ENCODE measurements at regions not wholly inside any gene's neighbourhood (a gene's known extent, or its start where the extent isn't known, plus 50 kb on each side); places are given as distances from the start of the nearest gene placed in this dataset.
A peak's percentile ranks its signal among the peaks of the same experiment; 100 is the strongest.
"Not testable (repeated sequence)": the region's sequence is repeated elsewhere in the genome, so short reads cannot be mapped to it uniquely, and the experiment has no call there.

GRCh38 chr4:158410272-158410671 is 111.4 kb upstream of the RXFP1 start:
- Histone ChIP-seq H3K4me1 (ENCODE audit: control insufficient read depth, insufficient read depth, low read length) (no peaks in the 10 kb centered on the region), H3K4me3 (ENCODE audit: low read length) (no peak overlapping the region), H3K27me3 (ENCODE audit: control insufficient read depth, insufficient read depth, low read length) (no peaks in the 10 kb centered on the region), H3K9ac (ENCODE audit: low read depth, low read length) (no peak overlapping the region), H3K36me3 (ENCODE audit: insufficient read depth, low read length) (no peaks in the 10 kb centered on the region), H3K9me3 (replicated peaks; ENCODE audit: low read length) (no peaks in the 10 kb centered on the region), H3K4me2 (ENCODE audit: low read length) (no peak overlapping the region)

GRCh38 chr4:158411269-158411668 is 110.4 kb upstream of the RXFP1 start:
- Histone ChIP-seq H3K9ac (ENCODE audit: low read depth, low read length) (no peak overlapping the region), H3K9me3 (replicated peaks; ENCODE audit: low read length) (no peaks in the 10 kb centered on the region), H3K4me3 (ENCODE audit: low read length) (no peak overlapping the region), H3K4me2 (ENCODE audit: low read length) (no peak overlapping the region), H3K4me1 (ENCODE audit: control insufficient read depth, insufficient read depth, low read length) (no peaks in the 10 kb centered on the region), H3K36me3 (ENCODE audit: insufficient read depth, low read length) (no peaks in the 10 kb centered on the region), H3K27me3 (ENCODE audit: control insufficient read depth, insufficient read depth, low read length) (no peaks in the 10 kb centered on the region)

- not testable (repeated sequence) for H3K4me3 ChIP-seq (ENCODE audit: low read length); H3K4me2 ChIP-seq (ENCODE audit: low read length); H3K27me3 ChIP-seq (ENCODE audit: control insufficient read depth, insufficient read depth, low read length); H3K4me1 ChIP-seq (ENCODE audit: control insufficient read depth, insufficient read depth, low read length); H3K36me3 ChIP-seq (ENCODE audit: insufficient read depth, low read length); H3K9ac ChIP-seq (ENCODE audit: low read depth, low read length); H3K9me3 ChIP-seq (replicated peaks; ENCODE audit: low read length)
These were observed 103.0 kb upstream of the RXFP1 start for GRCh38 chr4:158418679-158419078.

- Histone ChIP-seq H3K4me3 (ENCODE audit: low read length) (no peak overlapping the region), H3K4me2 (ENCODE audit: low read length) (no peak overlapping the region), H3K4me1 (ENCODE audit: control insufficient read depth, insufficient read depth, low read length) (no peaks in the 10 kb centered on the region), H3K9me3 (replicated peaks; ENCODE audit: low read length) (no peaks in the 10 kb centered on the region), H3K36me3 (ENCODE audit: insufficient read depth, low read length) (no peaks in the 10 kb centered on the region), H3K27me3 (ENCODE audit: control insufficient read depth, insufficient read depth, low read length) (no peaks in the 10 kb centered on the region), H3K9ac (ENCODE audit: low read depth, low read length) (no peak overlapping the region)
These were observed 100.9 kb upstream of the RXFP1 start for GRCh38 chr4:158420782-158421181.

- no peak overlapping the region for H3K9ac ChIP-seq (ENCODE audit: low read depth, low read length)
- H3K4me2 ChIP-seq (ENCODE audit: low read length) = no peak overlapping the region
- no peaks in the 10 kb centered on the region for H3K27me3 ChIP-seq (ENCODE audit: control insufficient read depth, insufficient read depth, low read length)
- H3K9me3 ChIP-seq (replicated peaks; ENCODE audit: low read length) = no peaks in the 10 kb centered on the region
- no peaks in the 10 kb centered on the region for H3K4me1 ChIP-seq (ENCODE audit: control insufficient read depth, insufficient read depth, low read length)
- H3K4me3 ChIP-seq (ENCODE audit: low read length) = no peak overlapping the region
- no peaks in the 10 kb centered on the region for H3K36me3 ChIP-seq (ENCODE audit: insufficient read depth, low read length)
These were observed 99.1 kb upstream of the RXFP1 start for GRCh38 chr4:158422546-158422945.

GRCh38 chr4:158428242-158428641 is 93.4 kb upstream of the RXFP1 start:
- Histone ChIP-seq H3K4me2 (ENCODE audit: low read length) (no peak overlapping the region), H3K9ac (ENCODE audit: low read depth, low read length) (no peak overlapping the region), H3K9me3 (replicated peaks; ENCODE audit: low read length) (no peaks in the 10 kb centered on the region), H3K27me3 (ENCODE audit: control insufficient read depth, insufficient read depth, low read length) (no peaks in the 10 kb centered on the region), H3K4me3 (ENCODE audit: low read length) (no peak overlapping the region), H3K4me1 (ENCODE audit: control insufficient read depth, insufficient read depth, low read length) (peaks cover 6% of the 10 kb centered on the region), H3K36me3 (ENCODE audit: insufficient read depth, low read length) (no peaks in the 10 kb centered on the region)

GRCh38 chr4:158442736-158443135 is 78.9 kb upstream of the RXFP1 start:
- H3K9ac ChIP-seq (ENCODE audit: low read depth, low read length) = no peak overlapping the region
- no peaks in the 10 kb centered on the region for H3K27me3 ChIP-seq (ENCODE audit: control insufficient read depth, insufficient read depth, low read length)
- no peaks in the 10 kb centered on the region for H3K36me3 ChIP-seq (ENCODE audit: insufficient read depth, low read length)
- H3K4me3 ChIP-seq (ENCODE audit: low read length) = no peak overlapping the region
- H3K4me2 ChIP-seq (ENCODE audit: low read length) = no peak overlapping the region
- no peaks in the 10 kb centered on the region for H3K9me3 ChIP-seq (replicated peaks; ENCODE audit: low read length)
- H3K4me1 ChIP-seq (ENCODE audit: control insufficient read depth, insufficient read depth, low read length) = peaks cover 31% of the 10 kb centered on the region

- H3K4me3 ChIP-seq (ENCODE audit: low read length) = no peak overlapping the region
- H3K36me3 ChIP-seq (ENCODE audit: insufficient read depth, low read length) = no peaks in the 10 kb centered on the region
These were observed 78.0 kb upstream of the RXFP1 start for GRCh38 chr4:158443731-158444130.

GRCh38 chr4:158444621-158445020 is 77.1 kb upstream of the RXFP1 start:
- peaks cover 31% of the 10 kb centered on the region for H3K4me1 ChIP-seq (ENCODE audit: control insufficient read depth, insufficient read depth, low read length)
- H3K27me3 ChIP-seq (ENCODE audit: control insufficient read depth, insufficient read depth, low read length) = no peaks in the 10 kb centered on the region
- H3K9me3 ChIP-seq (replicated peaks; ENCODE audit: low read length) = no peaks in the 10 kb centered on the region
- no peak overlapping the region for H3K4me2 ChIP-seq (ENCODE audit: low read length)
- H3K4me3 ChIP-seq (ENCODE audit: low read length) = no peak overlapping the region
- no peak overlapping the region for H3K9ac ChIP-seq (ENCODE audit: low read depth, low read length)
- no peaks in the 10 kb centered on the region for H3K36me3 ChIP-seq (ENCODE audit: insufficient read depth, low read length)

More at GRCh38 chr4:158443731-158444130, 78.0 kb upstream of the RXFP1 start:
- Histone ChIP-seq H3K4me2 (ENCODE audit: low read length) (no peak overlapping the region), H3K4me1 (ENCODE audit: control insufficient read depth, insufficient read depth, low read length) (peaks cover 31% of the 10 kb centered on the region), H3K9me3 (replicated peaks; ENCODE audit: low read length) (no peaks in the 10 kb centered on the region), H3K27me3 (ENCODE audit: control insufficient read depth, insufficient read depth, low read length) (no peaks in the 10 kb centered on the region), H3K9ac (ENCODE audit: low read depth, low read length) (no peak overlapping the region)

- peaks cover 35% of the 10 kb centered on the region for H3K4me1 ChIP-seq (ENCODE audit: control insufficient read depth, insufficient read depth, low read length)
- no peaks in the 10 kb centered on the region for H3K27me3 ChIP-seq (ENCODE audit: control insufficient read depth, insufficient read depth, low read length)
- H3K9ac ChIP-seq (ENCODE audit: low read depth, low read length) = peak overlapping the region; percentile 31
- no peaks in the 10 kb centered on the region for H3K9me3 ChIP-seq (replicated peaks; ENCODE audit: low read length)
- H3K4me3 ChIP-seq (ENCODE audit: low read length) = no peak overlapping the region
- peak overlapping the region; percentile 20 for H3K4me2 ChIP-seq (ENCODE audit: low read length)
- H3K36me3 ChIP-seq (ENCODE audit: insufficient read depth, low read length) = no peaks in the 10 kb centered on the region
These were observed 75.6 kb upstream of the RXFP1 start for GRCh38 chr4:158446106-158446505.

- Histone ChIP-seq H3K4me2 (ENCODE audit: low read length) (no peak overlapping the region), H3K4me1 (ENCODE audit: control insufficient read depth, insufficient read depth, low read length) (peaks cover 12% of the 10 kb centered on the region), H3K27me3 (ENCODE audit: control insufficient read depth, insufficient read depth, low read length) (no peaks in the 10 kb centered on the region), H3K9me3 (replicated peaks; ENCODE audit: low read length) (no peaks in the 10 kb centered on the region), H3K9ac (ENCODE audit: low read depth, low read length) (no peak overlapping the region), H3K36me3 (ENCODE audit: insufficient read depth, low read length) (no peaks in the 10 kb centered on the region), H3K4me3 (ENCODE audit: low read length) (no peak overlapping the region)
These were observed 70.9 kb upstream of the RXFP1 start for GRCh38 chr4:158450741-158451140.

GRCh38 chr4:158452116-158452515 is 69.6 kb upstream of the RXFP1 start:
- H3K4me2 ChIP-seq (ENCODE audit: low read length); H3K9me3 ChIP-seq (replicated peaks; ENCODE audit: low read length); H3K36me3 ChIP-seq (ENCODE audit: insufficient read depth, low read length); H3K27me3 ChIP-seq (ENCODE audit: control insufficient read depth, insufficient read depth, low read length); H3K4me1 ChIP-seq (ENCODE audit: control insufficient read depth, insufficient read depth, low read length); H3K4me3 ChIP-seq (ENCODE audit: low read length); H3K9ac ChIP-seq (ENCODE audit: low read depth, low read length): not testable (repeated sequence)
